Esophagus muscularis mucosa (tissue), 4 donors: ENCODE measurements at regions not wholly inside any gene's neighbourhood (a gene's known extent, or its start where the extent isn't known, plus 50 kb on each side); places are given as distances from the start of the nearest gene placed in this dataset.

ENCODE experiments used
- DNase-seq: peaks from one replicate; pipeline ENCODE4 v3.0.0-alpha.2; 2017; ENCODE audit errors: extremely low spot score
- H3K27ac ChIP-seq, 4 donors: fragments of 200-600 bp; sonication (generic); replicated peaks in 1 of 4; 1 replicate in 3 of 4; 2 replicates in 1 of 4; pipeline ENCODE4 v1.5.1; 2016 to 2019; ENCODE audit warnings: mild to moderate bottlenecking in 1 of 4
- H3K27me3 ChIP-seq, 4 donors: fragments of 200-600 bp; sonication (generic); one replicate each; pipeline versions ENCODE4 v1.5.1 to v1.6.0; 2016 to 2019
- H3K36me3 ChIP-seq, 4 donors: fragments of 200-600 bp; sonication (generic); one replicate each; pipeline ENCODE4 v1.5.1; 2016 to 2019
- H3K4me1 ChIP-seq, 4 donors: fragments of 200-600 bp; sonication (generic); one replicate each; pipeline ENCODE4 v1.5.1; 2016 to 2019
- H3K4me3 ChIP-seq, 4 donors: fragments of 200-600 bp; sonication (generic); 1 replicate in 2 of 4; 2 replicates in 2 of 4; pipeline ENCODE4 v1.5.1; 2016 to 2019; ENCODE audit warnings: mild to moderate bottlenecking in 4 of 4, moderate library complexity in 1 of 4
- H3K9me3 ChIP-seq, 4 donors: fragments of 200-600 bp; sonication (generic); 1 replicate in 3 of 4; 2 replicates in 1 of 4; pipeline ENCODE4 v1.5.1; 2016 to 2019
- EP300 ChIP-seq: sonication (generic); formaldehyde crosslinking; IDR thresholded peaks from one replicate; pipeline ENCODE4 v1.6.1; 2017; ENCODE audit warnings: antibody characterized with exemption
- POLR2A ChIP-seq: fragments of 450-650 bp; IDR thresholded peaks from one replicate; pipeline ENCODE4 v1.6.1; 2017; ENCODE audit warnings: antibody characterized with exemption, moderate library complexity, mild to moderate bottlenecking, low read depth
- POLR2AphosphoS5 ChIP-seq, 2 donors: sonication (generic); formaldehyde crosslinking; IDR thresholded peaks; one replicate each; pipeline ENCODE4 v1.6.1; 2017; ENCODE audit warnings: antibody characterized with exemption in 2 of 2
- WGBS: methylation state at CpG from one replicate; pipeline ENCODE4 v1.1.5; 2018; 5-methylcytosine and 5-hydroxymethylcytosine counted together
- intact Hi-C: fragments of 100-400 bp; cut with DNase I; formaldehyde crosslinking; loops from one replicate; pipeline ENCODE4 v1.15.1; 2023
- TF ChIP-seq, protein P1 (sequence below), 3 experiments: fragments of 200-600 bp in 2 of 3; fragments of 450-650 bp in 1 of 3; sonication (generic) in 2 of 3; IDR thresholded peaks; one replicate each; pipeline ENCODE4 v1.5.1; 2017 to 2019; ENCODE audit warnings: antibody characterized with exemption in 3 of 3, mild to moderate bottlenecking in 2 of 3, moderate library complexity in 1 of 3

DNA sequence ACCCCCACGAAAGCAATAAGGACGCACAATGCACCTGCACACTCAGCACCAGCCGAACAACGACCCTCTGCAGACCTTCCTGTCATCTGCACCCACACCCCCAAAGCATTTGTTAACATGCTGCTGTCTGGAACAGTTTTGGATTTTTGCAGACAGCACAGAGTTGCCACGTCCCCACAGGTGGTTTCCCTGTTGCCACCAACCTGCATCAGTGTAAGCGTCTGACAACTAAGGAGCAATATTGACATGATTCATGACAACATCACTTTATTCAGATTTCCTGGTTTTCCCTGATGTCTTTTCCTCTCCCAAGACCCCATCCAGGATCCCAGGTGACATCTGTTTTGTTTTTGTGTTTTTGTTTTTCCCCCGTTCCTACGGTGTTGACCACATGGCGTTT is 150.7 kb upstream of the C14orf180 start:
- WGBS = 41% methylated on average over 9 of the region's 9 CpGs
- DNase-seq = no peak
- no peak overlapping the region for H3K4me3 ChIP-seq
- intact Hi-C loops = no loop called here
- H3K36me3 ChIP-seq = no peaks in the 10 kb centered on the region
- peaks cover 0 to 69% (median 0%) of the 10 kb centered on the region in 4 donors for H3K27me3 ChIP-seq
- peaks cover 0 to 8% (median 3%) of the 10 kb centered on the region in 4 donors for H3K4me1 ChIP-seq
- H3K9me3 ChIP-seq = no peaks in the 10 kb centered on the region
- TF ChIP-seq POLR2AphosphoS5 (IDR thresholded peaks at IDR 0.05) (no peak), POLR2A (no peak), EP300 (no peak)
- TF ChIP-seq, protein P1, sequence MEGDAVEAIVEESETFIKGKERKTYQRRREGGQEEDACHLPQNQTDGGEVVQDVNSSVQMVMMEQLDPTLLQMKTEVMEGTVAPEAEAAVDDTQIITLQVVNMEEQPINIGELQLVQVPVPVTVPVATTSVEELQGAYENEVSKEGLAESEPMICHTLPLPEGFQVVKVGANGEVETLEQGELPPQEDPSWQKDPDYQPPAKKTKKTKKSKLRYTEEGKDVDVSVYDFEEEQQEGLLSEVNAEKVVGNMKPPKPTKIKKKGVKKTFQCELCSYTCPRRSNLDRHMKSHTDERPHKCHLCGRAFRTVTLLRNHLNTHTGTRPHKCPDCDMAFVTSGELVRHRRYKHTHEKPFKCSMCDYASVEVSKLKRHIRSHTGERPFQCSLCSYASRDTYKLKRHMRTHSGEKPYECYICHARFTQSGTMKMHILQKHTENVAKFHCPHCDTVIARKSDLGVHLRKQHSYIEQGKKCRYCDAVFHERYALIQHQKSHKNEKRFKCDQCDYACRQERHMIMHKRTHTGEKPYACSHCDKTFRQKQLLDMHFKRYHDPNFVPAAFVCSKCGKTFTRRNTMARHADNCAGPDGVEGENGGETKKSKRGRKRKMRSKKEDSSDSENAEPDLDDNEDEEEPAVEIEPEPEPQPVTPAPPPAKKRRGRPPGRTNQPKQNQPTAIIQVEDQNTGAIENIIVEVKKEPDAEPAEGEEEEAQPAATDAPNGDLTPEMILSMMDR (IDR thresholded peaks at IDR 0.05) = no peak
- no peak overlapping the region for H3K27ac ChIP-seq

DNA sequence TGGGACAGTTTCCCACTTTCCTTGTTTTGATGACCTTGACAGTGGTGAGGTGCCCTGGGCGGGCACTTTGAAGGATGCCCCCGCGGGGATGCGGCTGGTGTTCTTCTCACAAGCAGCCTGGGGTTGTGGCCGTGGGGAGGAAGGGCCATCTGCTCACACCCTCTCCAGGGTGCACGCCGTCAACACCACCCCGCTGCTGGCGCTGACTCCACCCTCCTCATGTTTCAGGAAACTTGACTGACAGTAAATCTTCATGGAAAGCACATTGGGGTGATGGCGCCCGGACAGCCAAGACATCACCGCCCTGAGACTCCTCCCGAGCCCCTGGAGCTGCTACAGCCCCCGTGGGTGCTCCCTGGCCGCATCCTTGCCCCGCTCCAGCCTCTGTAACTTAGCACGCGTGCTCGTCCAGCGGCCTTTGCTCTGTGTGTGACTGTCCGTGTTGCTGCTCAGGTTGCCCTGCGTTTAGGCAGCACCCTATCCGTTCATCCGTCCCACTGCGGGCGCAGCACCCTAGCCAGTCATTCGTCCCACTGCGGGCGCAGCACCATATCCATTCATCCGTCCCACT is 150.2 kb upstream of the C14orf180 start:
- TF ChIP-seq POLR2AphosphoS5 (IDR thresholded peaks at IDR 0.05) (no peak), POLR2A (no peak), EP300 (no peak)
- TF ChIP-seq, protein P1 (IDR thresholded peaks at IDR 0.05) = no peak
- intact Hi-C loops = no loop called here

DNA sequence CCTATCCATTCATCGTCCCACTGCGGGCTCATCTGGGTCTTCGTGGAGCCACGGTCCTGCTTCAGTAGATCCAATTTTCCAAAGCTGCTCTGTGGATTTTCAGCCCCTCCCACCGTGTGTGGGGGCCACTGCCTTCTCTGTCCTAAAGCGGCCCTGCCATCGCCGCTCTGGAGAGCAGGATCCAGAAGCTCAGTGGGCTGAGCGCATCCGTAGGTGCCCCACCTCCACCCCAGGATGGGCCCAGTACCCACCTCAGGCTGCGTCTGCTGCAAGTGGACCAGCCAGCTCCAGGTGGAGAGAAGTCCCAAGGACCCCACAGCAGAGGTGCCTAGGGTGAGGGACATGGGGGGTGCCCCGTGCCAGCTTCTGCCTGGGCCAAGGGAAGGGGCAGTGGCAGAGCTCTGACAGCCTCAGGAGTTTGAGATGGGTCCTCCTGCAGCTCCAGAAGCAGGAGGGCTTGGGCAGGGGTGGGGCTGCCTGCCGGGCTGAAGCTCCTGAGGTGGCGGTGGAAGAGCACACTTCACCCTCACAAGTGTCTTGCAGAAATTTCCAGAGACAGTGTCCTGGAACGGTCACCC is 148.1 kb upstream of the C14orf180 start:
- Histone ChIP-seq H3K36me3 (no peaks in the 10 kb centered on the region), H3K27me3 (peaks cover 0 to 44% (median 0%) of the 10 kb centered on the region in 4 donors), H3K4me3 (no peak overlapping the region), H3K4me1 (peaks cover 4 to 10% (median 8%) of the 10 kb centered on the region in 4 donors), H3K9me3 (no peaks in the 10 kb centered on the region), H3K27ac (no peak overlapping the region)
- no peak for TF ChIP-seq POLR2AphosphoS5 (IDR thresholded peaks at IDR 0.05)
- no peak for TF ChIP-seq EP300
- TF ChIP-seq, protein P1 (IDR thresholded peaks at IDR 0.05) = no peak
- no peak for TF ChIP-seq POLR2A
- intact Hi-C loops = no loop called here
- DNase-seq = peak; percentile 39
- 86% methylated on average over 9 of the region's 15 CpGs for WGBS

More for the DNA sequence above, 150.2 kb upstream of the C14orf180 start:
- Histone ChIP-seq H3K27ac (no peak overlapping the region), H3K27me3 (peaks cover 0 to 63% (median 0%) of the 10 kb centered on the region in 4 donors), H3K36me3 (no peaks in the 10 kb centered on the region), H3K4me3 (no peak overlapping the region), H3K4me1 (peaks cover 0 to 7% (median 2%) of the 10 kb centered on the region in 4 donors), H3K9me3 (no peaks in the 10 kb centered on the region)
- DNase-seq = peak; percentile 81
- WGBS = 56% methylated on average over 29 of the region's 30 CpGs

DNA sequence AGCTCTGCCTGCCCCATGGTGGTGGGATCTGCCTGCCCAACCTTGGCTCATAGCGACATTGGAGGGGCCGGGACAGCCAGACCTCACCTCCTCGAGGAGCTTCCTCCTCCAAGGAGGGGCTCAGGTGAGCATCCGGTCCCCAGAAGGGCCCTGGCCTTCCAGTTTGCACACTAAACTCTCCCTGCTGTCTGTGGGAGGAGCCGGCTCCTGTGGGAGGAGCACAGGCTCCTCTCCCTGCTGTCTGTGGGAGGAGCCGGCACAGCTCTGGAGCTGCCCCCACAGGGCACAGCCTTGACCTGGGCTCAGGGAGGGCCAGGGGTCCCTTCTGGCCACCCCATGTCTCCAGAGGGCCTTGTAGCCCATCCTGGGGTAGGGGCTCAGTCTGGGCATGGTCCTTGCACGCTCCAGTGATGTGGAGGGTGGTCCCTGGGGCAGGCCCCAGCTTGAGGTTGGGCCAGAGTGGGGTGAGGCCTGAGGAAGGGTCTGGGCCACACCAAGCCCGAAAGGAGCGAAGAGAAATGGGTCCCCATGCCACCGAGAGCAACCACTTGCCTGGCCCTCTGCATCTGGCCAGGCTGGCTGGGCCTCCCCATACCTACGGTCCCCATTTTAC is 147.5 kb upstream of the C14orf180 start:
- Histone ChIP-seq H3K9me3 (no peaks in the 10 kb centered on the region), H3K4me3 (no peak overlapping the region), H3K36me3 (no peaks in the 10 kb centered on the region), H3K4me1 (peaks cover 10 to 16% (median 14%) of the 10 kb centered on the region in 4 donors), H3K27ac (no peak overlapping the region), H3K27me3 (peaks cover 0 to 38% (median 0%) of the 10 kb centered on the region in 4 donors)
- DNase-seq = peak; percentile 86
- 100% methylated on average over 2 of the region's 11 CpGs for WGBS
- intact Hi-C loops = no loop called here
- TF ChIP-seq POLR2AphosphoS5 (IDR thresholded peaks at IDR 0.05) (no peak), EP300 (no peak), POLR2A (no peak)
- TF ChIP-seq, protein P1 (IDR thresholded peaks at IDR 0.05) = no peak
